ENCODE measurements at regions not wholly inside any gene's neighbourhood (a gene's known extent, or its start where the extent isn't known, plus 50 kb on each side); places are given as distances from the start of the nearest gene placed in this dataset.
"Not testable (repeated sequence)": the region's sequence is repeated elsewhere in the genome, so short reads cannot be mapped to it uniquely, and the experiment has no call there.

GRCh38 chr14:44453433-44454171 lies 53.5 kb downstream of the FSCB start:
- peaks cover 5% of the 10 kb centered on the region for H3K36me3 Mint-ChIP-seq (ENCODE audit: unreplicated experiment)
- no peaks in the 10 kb centered on the region for H3K4me1 Mint-ChIP-seq (ENCODE audit: low read depth, unreplicated experiment)
- no peak for TF ChIP-seq CTCF (IDR thresholded peaks at IDR 0.05; ENCODE audit: partially characterized antibody, unreplicated experiment)
- no peak for DNase-seq
- no peaks in the 10 kb centered on the region for H3K27me3 Mint-ChIP-seq (ENCODE audit: unreplicated experiment)
- no peak overlapping the region for H3K27ac Mint-ChIP-seq (ENCODE audit: unreplicated experiment)
- no peak overlapping the region for H3K4me3 Mint-ChIP-seq (ENCODE audit: unreplicated experiment)
- H3K9me3 Mint-ChIP-seq (ENCODE audit: unreplicated experiment), result peaks cover 11% of the 10 kb centered on the region

DNA sequence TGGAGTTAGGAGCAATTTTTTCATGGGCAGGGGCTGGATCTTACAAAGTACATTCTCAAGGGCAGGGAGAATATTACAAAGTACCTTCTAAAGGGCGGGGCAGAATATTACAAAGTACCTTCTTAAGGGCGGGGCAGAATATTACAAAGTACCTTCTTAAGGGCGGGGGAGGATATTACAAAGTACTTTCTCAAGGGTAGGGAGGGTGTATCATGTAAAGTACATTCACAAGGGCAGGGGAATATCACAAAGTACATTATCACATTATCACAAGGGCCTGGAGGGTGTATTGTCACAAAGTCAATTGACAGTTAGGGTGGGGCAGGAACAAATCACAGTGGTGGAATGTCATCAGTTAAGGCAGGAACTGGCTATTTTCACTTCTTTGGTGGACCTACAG lies 56.9 kb downstream of the FSCB start:
- not testable (repeated sequence) for H3K4me3 Mint-ChIP-seq (ENCODE audit: unreplicated experiment); DNase-seq; H3K27me3 Mint-ChIP-seq (ENCODE audit: unreplicated experiment); H3K36me3 Mint-ChIP-seq (ENCODE audit: unreplicated experiment); H3K9me3 Mint-ChIP-seq (ENCODE audit: unreplicated experiment); H3K27ac Mint-ChIP-seq (ENCODE audit: unreplicated experiment); H3K4me1 Mint-ChIP-seq (ENCODE audit: low read depth, unreplicated experiment)

GRCh38 chr14:44449680-44450079 lies 57.4 kb downstream of the FSCB start:
- H3K4me1 Mint-ChIP-seq (ENCODE audit: low read depth, unreplicated experiment), result no peaks in the 10 kb centered on the region
- no peak overlapping the region for H3K27ac Mint-ChIP-seq (ENCODE audit: unreplicated experiment)
- no peaks in the 10 kb centered on the region for H3K27me3 Mint-ChIP-seq (ENCODE audit: unreplicated experiment)
- H3K9me3 Mint-ChIP-seq (ENCODE audit: unreplicated experiment), result peaks cover 2% of the 10 kb centered on the region
- no peaks in the 10 kb centered on the region for H3K36me3 Mint-ChIP-seq (ENCODE audit: unreplicated experiment)
- no peak for TF ChIP-seq CTCF (IDR thresholded peaks at IDR 0.05; ENCODE audit: partially characterized antibody, unreplicated experiment)
- no peak overlapping the region for H3K4me3 Mint-ChIP-seq (ENCODE audit: unreplicated experiment)
- no peak for DNase-seq

DNA sequence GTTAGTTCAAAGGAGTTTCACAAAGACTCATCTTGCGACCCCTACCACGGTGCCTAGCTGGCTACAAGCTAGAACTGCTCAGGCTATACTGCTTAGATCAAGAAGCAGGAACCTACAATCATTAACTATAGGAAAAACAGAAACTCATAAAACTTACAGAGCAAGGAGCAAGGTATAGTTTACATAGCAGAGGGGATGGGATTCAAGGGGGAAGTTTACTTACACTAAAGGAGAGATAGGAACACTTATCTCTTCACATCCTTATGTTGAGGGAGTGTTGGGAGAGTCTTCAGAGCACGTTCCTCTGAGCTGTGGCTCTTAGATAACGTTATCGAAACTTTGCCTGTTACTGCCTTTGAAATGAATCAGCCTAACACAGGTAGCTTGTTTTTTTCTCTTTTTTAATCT lies 58.1 kb downstream of the FSCB start:
- H3K36me3 Mint-ChIP-seq (ENCODE audit: unreplicated experiment), result no peaks in the 10 kb centered on the region
- H3K27me3 Mint-ChIP-seq (ENCODE audit: unreplicated experiment), result no peaks in the 10 kb centered on the region
- H3K27ac Mint-ChIP-seq (ENCODE audit: unreplicated experiment), result no peak overlapping the region
- DNase-seq, result no peak
- H3K4me1 Mint-ChIP-seq (ENCODE audit: low read depth, unreplicated experiment), result no peaks in the 10 kb centered on the region
- no peak overlapping the region for H3K4me3 Mint-ChIP-seq (ENCODE audit: unreplicated experiment)
- peaks cover 2% of the 10 kb centered on the region for H3K9me3 Mint-ChIP-seq (ENCODE audit: unreplicated experiment)
- no peak for TF ChIP-seq CTCF (IDR thresholded peaks at IDR 0.05; ENCODE audit: partially characterized antibody, unreplicated experiment)

- Mint-ChIP-seq H3K9me3 (ENCODE audit: unreplicated experiment) (peaks cover 2% of the 10 kb centered on the region), H3K27me3 (ENCODE audit: unreplicated experiment) (no peaks in the 10 kb centered on the region), H3K4me3 (ENCODE audit: unreplicated experiment) (no peak overlapping the region), H3K27ac (ENCODE audit: unreplicated experiment) (no peak overlapping the region), H3K4me1 (ENCODE audit: low read depth, unreplicated experiment) (no peaks in the 10 kb centered on the region), H3K36me3 (ENCODE audit: unreplicated experiment) (no peaks in the 10 kb centered on the region)
- no peak for TF ChIP-seq CTCF (IDR thresholded peaks at IDR 0.05; ENCODE audit: partially characterized antibody, unreplicated experiment)
- no peak for DNase-seq
These were observed 60.1 kb downstream of the FSCB start for GRCh38 chr14:44446965-44447364.
